ENCODE measurements at regions not wholly inside any gene's neighbourhood (a gene's known extent, or its start where the extent isn't known, plus 50 kb on each side); places are given as distances from the start of the nearest gene placed in this dataset.
A peak's percentile ranks its signal among the peaks of the same experiment; 100 is the strongest.

GRCh38 chr11:127063241-127063640 lies 62.7 kb upstream of the KIRREL3 start:
- Mint-ChIP-seq H3K36me3 (ENCODE audit: unreplicated experiment) (no peaks in the 10 kb centered on the region), H3K27me3 (ENCODE audit: unreplicated experiment) (peaks cover 13% of the 10 kb centered on the region), H3K4me3 (ENCODE audit: unreplicated experiment) (no peak overlapping the region), H3K4me1 (ENCODE audit: unreplicated experiment) (peaks cover 4% of the 10 kb centered on the region), H3K27ac (ENCODE audit: unreplicated experiment) (no peak overlapping the region), H3K9me3 (ENCODE audit: unreplicated experiment) (no peaks in the 10 kb centered on the region)
- peak; percentile 7 for DNase-seq (ENCODE audit: extremely low spot score, unreplicated experiment)
- TF ChIP-seq CTCF (IDR thresholded peaks at IDR 0.05), result no peak

GRCh38 chr11:127061947-127062346 lies 61.4 kb upstream of the KIRREL3 start:
- DNase-seq (ENCODE audit: extremely low spot score, unreplicated experiment), result no peak
- H3K27ac Mint-ChIP-seq (ENCODE audit: unreplicated experiment), result no peak overlapping the region
- no peak overlapping the region for H3K4me3 Mint-ChIP-seq (ENCODE audit: unreplicated experiment)
- peaks cover 10% of the 10 kb centered on the region for H3K27me3 Mint-ChIP-seq (ENCODE audit: unreplicated experiment)
- TF ChIP-seq CTCF (IDR thresholded peaks at IDR 0.05), result no peak
- no peaks in the 10 kb centered on the region for H3K9me3 Mint-ChIP-seq (ENCODE audit: unreplicated experiment)
- peaks cover 4% of the 10 kb centered on the region for H3K4me1 Mint-ChIP-seq (ENCODE audit: unreplicated experiment)
- H3K36me3 Mint-ChIP-seq (ENCODE audit: unreplicated experiment), result no peaks in the 10 kb centered on the region

GRCh38 chr11:127059750-127060149 lies 59.2 kb upstream of the KIRREL3 start:
- H3K27ac Mint-ChIP-seq (ENCODE audit: unreplicated experiment), result no peak overlapping the region
- H3K4me1 Mint-ChIP-seq (ENCODE audit: unreplicated experiment), result no peaks in the 10 kb centered on the region
- DNase-seq (ENCODE audit: extremely low spot score, unreplicated experiment), result no peak
- H3K4me3 Mint-ChIP-seq (ENCODE audit: unreplicated experiment), result no peak overlapping the region
- no peaks in the 10 kb centered on the region for H3K36me3 Mint-ChIP-seq (ENCODE audit: unreplicated experiment)
- no peaks in the 10 kb centered on the region for H3K9me3 Mint-ChIP-seq (ENCODE audit: unreplicated experiment)
- TF ChIP-seq CTCF (IDR thresholded peaks at IDR 0.05), result no peak
- peaks cover 9% of the 10 kb centered on the region for H3K27me3 Mint-ChIP-seq (ENCODE audit: unreplicated experiment)

- Mint-ChIP-seq H3K4me3 (ENCODE audit: unreplicated experiment) (no peak overlapping the region), H3K4me1 (ENCODE audit: unreplicated experiment) (no peaks in the 10 kb centered on the region), H3K36me3 (ENCODE audit: unreplicated experiment) (no peaks in the 10 kb centered on the region), H3K27me3 (ENCODE audit: unreplicated experiment) (peaks cover 9% of the 10 kb centered on the region), H3K27ac (ENCODE audit: unreplicated experiment) (no peak overlapping the region), H3K9me3 (ENCODE audit: unreplicated experiment) (no peaks in the 10 kb centered on the region)
- TF ChIP-seq CTCF (IDR thresholded peaks at IDR 0.05), result no peak
- no peak for DNase-seq (ENCODE audit: extremely low spot score, unreplicated experiment)
These were observed 58.7 kb upstream of the KIRREL3 start for GRCh38 chr11:127059286-127059685.

GRCh38 chr11:127058524-127058923 lies 58.0 kb upstream of the KIRREL3 start:
- H3K27ac Mint-ChIP-seq (ENCODE audit: unreplicated experiment), result no peak overlapping the region
- H3K9me3 Mint-ChIP-seq (ENCODE audit: unreplicated experiment), result no peaks in the 10 kb centered on the region
- H3K36me3 Mint-ChIP-seq (ENCODE audit: unreplicated experiment), result no peaks in the 10 kb centered on the region
- no peaks in the 10 kb centered on the region for H3K4me1 Mint-ChIP-seq (ENCODE audit: unreplicated experiment)
- peaks cover 9% of the 10 kb centered on the region for H3K27me3 Mint-ChIP-seq (ENCODE audit: unreplicated experiment)
- TF ChIP-seq CTCF (IDR thresholded peaks at IDR 0.05), result no peak
- no peak overlapping the region for H3K4me3 Mint-ChIP-seq (ENCODE audit: unreplicated experiment)
- no peak for DNase-seq (ENCODE audit: extremely low spot score, unreplicated experiment)

Measured in osteocyte (in vitro differentiated cells).